GM21515 (cell line): ENCODE measurements at regions not wholly inside any gene's neighbourhood (a gene's known extent, or its start where the extent isn't known, plus 50 kb on each side); places are given as distances from the start of the nearest gene placed in this dataset.

ENCODE experiments used
- ATAC-seq: cut with Tn5 transposase; IDR thresholded peaks from one replicate; pipeline ENCODE4 v1.9.1; 2021; ENCODE audit not compliant: unreplicated experiment

- peak; percentile 55 for ATAC-seq
Measured at GRCh38 chr14:66099931-66100330, 386.2 kb upstream of the CCDC196 start.

- ATAC-seq = no peak
Measured at GRCh38 chr14:66101662-66102061, 384.5 kb upstream of the CCDC196 start.

- no peak for ATAC-seq
Measured at GRCh38 chr14:66104486-66104885, 381.7 kb upstream of the CCDC196 start.

DNA sequence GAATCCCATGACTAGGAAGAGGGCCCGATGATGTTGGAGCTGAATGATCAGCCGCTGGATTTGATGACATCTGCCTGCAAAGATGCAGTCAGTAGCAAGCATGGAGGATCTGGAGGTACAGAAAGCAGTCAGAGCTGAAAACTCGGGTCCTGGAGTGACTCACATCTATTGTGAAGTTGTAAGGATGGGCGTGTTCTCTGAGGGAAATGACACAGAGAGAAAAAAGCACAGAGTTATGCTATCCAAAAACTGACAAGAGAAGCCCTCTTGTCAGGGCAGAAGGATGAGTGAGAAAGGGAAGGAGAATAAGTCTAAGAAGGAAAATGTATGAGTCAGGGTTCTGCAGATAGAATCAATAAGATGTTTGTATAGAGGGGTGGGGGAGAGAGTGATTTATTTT, 380.4 kb upstream of the CCDC196 start:
- ATAC-seq = no peak

- no peak for ATAC-seq
Measured at GRCh38 chr14:66109426-66109825, 376.7 kb upstream of the CCDC196 start.

- no peak for ATAC-seq
Measured at GRCh38 chr14:66111891-66112290, 374.3 kb upstream of the CCDC196 start.

- ATAC-seq = no peak
Measured at GRCh38 chr14:66114071-66114470, 372.1 kb upstream of the CCDC196 start.

DNA sequence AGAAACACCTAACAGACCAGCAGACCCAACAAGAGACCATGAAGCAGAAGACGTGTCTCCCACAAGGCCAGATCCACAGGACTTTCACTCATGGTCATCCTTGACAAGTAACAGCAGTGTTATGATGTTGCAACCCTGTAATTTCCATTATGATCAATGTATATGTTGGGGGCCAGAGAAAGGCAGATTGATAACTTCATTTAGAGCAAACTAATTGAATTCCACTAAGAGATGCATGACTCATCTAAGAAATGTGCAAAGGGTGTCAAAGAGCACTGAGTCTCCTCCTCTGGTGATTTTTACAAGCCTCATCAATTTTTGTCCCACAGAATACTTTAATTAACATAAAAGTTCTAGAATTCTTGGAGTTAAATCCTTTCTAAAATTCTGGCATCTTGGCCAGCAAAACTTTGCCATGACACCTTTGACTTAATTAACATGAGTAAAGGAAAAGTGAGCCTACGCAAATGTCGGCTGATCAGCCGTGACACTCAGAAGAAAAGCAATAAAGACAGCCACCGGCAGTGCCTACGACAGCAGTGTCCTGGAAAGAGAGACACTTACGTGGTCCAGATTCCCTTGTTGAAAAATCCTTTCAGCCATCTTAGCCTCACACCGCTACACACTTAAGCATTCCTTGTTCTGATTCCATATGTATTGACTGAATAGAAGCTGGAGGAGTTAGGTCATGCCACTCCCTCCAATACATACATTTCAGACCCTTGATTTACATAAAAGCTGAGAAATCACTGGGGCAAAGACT, 370.2 kb upstream of the CCDC196 start:
- no peak for ATAC-seq

DNA sequence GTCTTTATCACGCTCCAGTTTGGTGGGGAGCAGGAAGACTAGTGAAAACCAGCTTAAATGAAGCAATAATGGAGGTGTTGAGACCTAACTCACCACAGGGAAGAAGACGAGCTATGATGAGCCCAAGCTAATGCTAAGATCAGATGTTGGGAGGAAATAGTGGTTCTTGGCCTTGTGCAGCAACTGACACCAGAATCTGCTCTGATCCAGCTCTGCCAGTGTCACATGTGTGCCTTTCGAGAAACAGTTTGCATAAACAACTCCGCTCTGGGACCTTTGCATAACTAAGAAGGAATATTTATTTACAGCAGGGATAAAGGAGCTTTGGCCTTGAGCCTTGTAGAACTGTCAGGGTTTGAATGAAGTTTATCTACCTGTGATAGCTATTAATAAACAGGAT, 369.4 kb upstream of the CCDC196 start:
- no peak for ATAC-seq

DNA sequence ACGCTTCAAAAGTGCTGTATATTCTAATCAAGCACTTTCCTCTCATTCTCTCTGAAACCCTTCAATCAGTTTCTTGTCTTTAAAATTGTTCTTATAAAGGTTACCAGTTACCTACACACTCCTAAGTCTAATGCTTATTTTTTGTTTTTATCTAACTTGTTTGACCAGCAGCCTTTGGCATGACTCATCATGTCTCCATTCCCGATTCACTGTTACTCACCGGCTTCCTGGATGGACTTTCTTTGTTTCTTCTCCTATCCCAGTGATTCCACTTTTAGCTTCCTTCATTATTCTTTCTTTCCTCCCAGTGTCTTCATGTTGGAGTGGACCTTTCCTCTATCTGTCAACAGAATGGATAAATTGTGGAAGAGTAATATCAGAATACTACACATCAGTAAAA, 368.6 kb upstream of the CCDC196 start:
- no peak for ATAC-seq

- no peak for ATAC-seq
Measured at GRCh38 chr14:66119606-66120231, 366.5 kb upstream of the CCDC196 start.

GRCh38 chr14:66120402-66120801, 365.8 kb upstream of the CCDC196 start:
- ATAC-seq = no peak

- no peak for ATAC-seq
Measured at GRCh38 chr14:66121859-66122258, 364.3 kb upstream of the CCDC196 start.

GRCh38 chr14:66129224-66129623, 356.9 kb upstream of the CCDC196 start:
- no peak for ATAC-seq

GRCh38 chr14:66131111-66131510, 355.1 kb upstream of the CCDC196 start:
- ATAC-seq = no peak

DNA sequence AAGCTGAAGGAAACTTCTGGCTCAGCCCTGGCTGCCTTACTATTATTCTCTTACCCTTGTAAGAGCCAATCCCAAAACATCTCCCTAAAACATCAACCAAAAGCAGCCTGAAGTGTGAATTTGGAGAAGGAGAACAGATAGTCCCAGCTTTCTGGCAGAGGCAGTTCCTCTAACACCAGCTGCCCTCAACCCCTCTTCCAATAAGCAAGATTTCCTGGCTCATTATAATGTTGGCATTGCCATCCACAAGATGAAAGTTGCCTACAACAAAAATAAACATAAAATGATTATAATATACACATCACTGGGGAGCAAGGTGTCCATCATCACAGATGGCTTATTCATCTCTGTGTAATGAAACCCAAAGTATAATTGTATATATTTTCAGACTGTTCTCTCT, 352.5 kb upstream of the CCDC196 start:
- no peak for ATAC-seq

GRCh38 chr14:66135831-66136230, 350.3 kb upstream of the CCDC196 start:
- no peak for ATAC-seq

DNA sequence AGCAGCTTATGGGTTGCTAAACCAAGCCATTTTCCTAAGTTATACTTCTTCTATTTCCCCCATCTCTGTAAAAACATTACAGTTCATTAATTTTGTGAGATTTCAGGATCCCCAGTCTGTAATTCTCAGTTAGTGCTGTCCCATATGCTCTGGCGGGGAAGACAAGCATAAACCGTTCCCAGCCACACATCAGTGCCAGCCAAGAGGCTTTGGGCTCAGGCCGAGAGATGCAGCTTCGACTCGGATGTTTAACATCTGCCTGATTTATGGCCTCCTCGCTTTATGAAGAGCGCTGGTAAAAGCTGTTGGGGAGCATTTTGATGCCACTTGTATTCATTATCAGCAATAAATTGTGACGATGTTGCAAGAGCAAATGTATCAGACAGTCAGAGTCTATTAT, 349.1 kb upstream of the CCDC196 start:
- no peak for ATAC-seq

DNA sequence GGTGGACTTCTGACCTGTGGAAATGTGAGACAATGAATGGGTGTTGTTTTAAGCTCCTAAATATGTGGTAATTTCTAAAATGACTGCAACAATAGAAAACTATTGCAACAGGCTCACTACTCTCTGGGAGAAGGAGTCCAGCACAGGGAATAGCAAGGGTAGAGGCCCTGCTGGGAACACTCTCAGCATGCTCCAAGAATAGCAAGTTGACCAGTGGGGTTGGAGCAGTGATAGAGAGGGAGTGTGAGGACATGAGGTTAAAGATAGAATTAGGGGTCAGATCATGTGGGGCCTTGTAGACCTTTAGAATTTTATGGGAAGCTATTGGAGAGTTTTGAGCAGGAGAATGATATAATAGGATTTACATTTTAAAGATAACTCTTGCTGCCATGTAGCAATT, 346.7 kb upstream of the CCDC196 start:
- no peak for ATAC-seq

DNA sequence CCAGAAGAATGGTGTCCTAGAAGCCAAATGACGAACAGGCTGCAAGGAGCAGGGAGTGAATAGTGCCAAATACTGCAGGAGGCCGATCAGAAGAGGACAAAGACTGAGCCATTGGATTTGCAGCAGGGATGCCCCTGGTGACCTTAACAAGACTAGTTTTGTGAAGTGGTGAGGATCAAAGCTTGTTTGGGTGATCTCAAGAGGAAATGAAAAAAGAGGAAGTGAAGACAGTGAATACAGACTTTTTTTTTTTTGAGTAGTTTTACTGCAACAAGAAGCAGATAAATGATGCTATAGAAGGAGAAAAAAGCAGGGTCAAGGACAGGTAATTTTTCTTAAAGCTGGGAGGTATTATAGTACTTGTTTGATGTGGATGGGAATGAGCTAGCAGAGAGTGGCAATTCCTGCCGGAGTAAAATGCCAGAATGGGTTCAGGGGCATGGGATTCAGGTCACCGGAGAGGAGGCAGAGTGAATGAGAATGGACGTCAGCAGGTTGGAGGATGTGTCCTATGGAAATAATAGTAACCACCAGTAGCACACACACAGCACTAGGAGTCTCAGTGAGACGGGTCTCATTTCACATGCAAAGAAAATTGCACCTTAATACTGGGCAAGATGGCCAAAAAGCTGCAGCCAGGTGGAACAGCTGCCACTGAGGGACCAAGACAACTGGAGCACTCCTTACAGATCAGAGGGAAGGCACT, 345.8 kb upstream of the CCDC196 start:
- ATAC-seq = no peak

DNA sequence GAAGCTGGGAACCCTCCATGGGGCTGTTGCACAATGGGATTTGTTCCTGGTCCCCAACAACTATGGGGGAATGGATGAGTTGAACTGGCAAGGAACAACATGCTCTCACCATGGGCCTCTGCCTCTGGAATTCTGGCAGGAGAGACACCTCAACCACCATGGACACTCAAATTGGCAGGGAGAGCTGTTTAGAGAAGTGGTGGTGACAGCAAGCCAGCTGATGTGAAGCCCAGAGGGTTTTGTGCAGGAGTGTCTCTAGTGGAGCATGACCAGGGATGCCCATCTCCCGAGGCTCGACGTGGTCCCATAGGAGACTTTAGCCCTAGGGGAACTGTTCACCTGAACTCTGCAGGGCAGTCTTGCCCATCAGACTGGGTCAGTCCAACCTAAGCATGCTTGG, 345.2 kb upstream of the CCDC196 start:
- no peak for ATAC-seq

DNA sequence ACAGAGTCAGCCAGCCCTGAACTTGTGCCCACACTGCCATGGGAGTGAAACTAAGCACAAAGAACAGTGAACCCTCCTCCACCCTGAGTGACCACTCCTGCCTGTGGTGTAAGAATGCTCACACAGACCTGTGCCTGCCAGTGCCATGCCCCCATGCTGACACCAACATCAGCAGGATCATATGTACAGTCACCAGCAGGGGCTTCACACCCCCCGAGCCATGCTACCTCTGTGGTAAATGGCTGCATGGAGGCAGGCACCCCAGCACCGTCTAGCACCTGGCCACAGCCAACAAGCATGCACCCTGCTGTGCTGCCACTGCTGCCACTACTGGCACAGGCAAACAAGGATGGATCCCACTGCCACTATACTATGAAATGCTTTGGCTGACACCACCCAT, 344.4 kb upstream of the CCDC196 start:
- ATAC-seq = no peak
